Coronary artery (tissue), 2 donors: ENCODE measurements at regions not wholly inside any gene's neighbourhood (a gene's known extent, or its start where the extent isn't known, plus 50 kb on each side); places are given as distances from the start of the nearest gene placed in this dataset.

ENCODE experiments used
- DNase-seq: peaks from one replicate; pipeline ENCODE4 v3.0.0-alpha.2; 2017; ENCODE audit warnings: low spot score
- H3K27ac ChIP-seq, 2 donors: fragments of 200-600 bp; sonication (generic); one replicate each; pipeline ENCODE4 v1.5.1; 2016 to 2019
- H3K4me3 ChIP-seq: fragments of 200-600 bp; sonication (generic); 2 replicates; pipeline ENCODE4 v1.5.1; 2016; ENCODE audit warnings: mild to moderate bottlenecking, moderate library complexity
- CTCF ChIP-seq: fragments of 200-600 bp; sonication (generic); IDR thresholded peaks from one replicate; pipeline ENCODE4 v1.5.1; 2019; ENCODE audit warnings: antibody characterized with exemption

GRCh38 chr11:92125321-92125720 lies 99.3 kb upstream of the FAT3 start:
- no peak for TF ChIP-seq CTCF

GRCh38 chr11:92123540-92123939 lies 101.1 kb upstream of the FAT3 start:
- no peak overlapping the region for H3K27ac ChIP-seq
- no peak for DNase-seq
- no peak for TF ChIP-seq CTCF
- no peak overlapping the region for H3K4me3 ChIP-seq

More at GRCh38 chr11:92125321-92125720, 99.3 kb upstream of the FAT3 start:
- no peak for DNase-seq
- Histone ChIP-seq H3K27ac (no peak overlapping the region), H3K4me3 (no peak overlapping the region)

GRCh38 chr11:92122561-92122960 lies 102.1 kb upstream of the FAT3 start:
- no peak overlapping the region for H3K4me3 ChIP-seq
- H3K27ac ChIP-seq, result no peak overlapping the region
- DNase-seq, result no peak
- no peak for TF ChIP-seq CTCF

GRCh38 chr11:92111287-92111686 lies 113.3 kb upstream of the FAT3 start:
- TF ChIP-seq CTCF, result no peak
- no peak for DNase-seq

GRCh38 chr11:92109466-92109865 lies 115.2 kb upstream of the FAT3 start:
- Histone ChIP-seq H3K27ac (no peak overlapping the region), H3K4me3 (no peak overlapping the region)
- no peak for TF ChIP-seq CTCF
- no peak for DNase-seq

More at GRCh38 chr11:92111287-92111686, 113.3 kb upstream of the FAT3 start:
- H3K4me3 ChIP-seq, result no peak overlapping the region
- no peak overlapping the region for H3K27ac ChIP-seq

- H3K27ac ChIP-seq, result no peak overlapping the region
- TF ChIP-seq CTCF, result no peak
- DNase-seq, result no peak
- H3K4me3 ChIP-seq, result no peak overlapping the region
Observed at GRCh38 chr11:92107331-92107730, 117.3 kb upstream of the FAT3 start.

- H3K4me3 ChIP-seq, result no peak overlapping the region
- TF ChIP-seq CTCF, result no peak
- DNase-seq, result no peak
- no peak overlapping the region for H3K27ac ChIP-seq
Observed at GRCh38 chr11:92104349-92104748, 120.3 kb upstream of the FAT3 start.
